NCI-H748 (cell line): ENCODE measurements at regions not wholly inside any gene's neighbourhood (a gene's known extent, or its start where the extent isn't known, plus 50 kb on each side); places are given as distances from the start of the nearest gene placed in this dataset.

Experiments
- DNase-seq: peaks from one replicate; lab custom pipeline; 2025; ENCODE audit not compliant: unreplicated experiment; lab: John Stamatoyannopoulos, UW

DNA sequence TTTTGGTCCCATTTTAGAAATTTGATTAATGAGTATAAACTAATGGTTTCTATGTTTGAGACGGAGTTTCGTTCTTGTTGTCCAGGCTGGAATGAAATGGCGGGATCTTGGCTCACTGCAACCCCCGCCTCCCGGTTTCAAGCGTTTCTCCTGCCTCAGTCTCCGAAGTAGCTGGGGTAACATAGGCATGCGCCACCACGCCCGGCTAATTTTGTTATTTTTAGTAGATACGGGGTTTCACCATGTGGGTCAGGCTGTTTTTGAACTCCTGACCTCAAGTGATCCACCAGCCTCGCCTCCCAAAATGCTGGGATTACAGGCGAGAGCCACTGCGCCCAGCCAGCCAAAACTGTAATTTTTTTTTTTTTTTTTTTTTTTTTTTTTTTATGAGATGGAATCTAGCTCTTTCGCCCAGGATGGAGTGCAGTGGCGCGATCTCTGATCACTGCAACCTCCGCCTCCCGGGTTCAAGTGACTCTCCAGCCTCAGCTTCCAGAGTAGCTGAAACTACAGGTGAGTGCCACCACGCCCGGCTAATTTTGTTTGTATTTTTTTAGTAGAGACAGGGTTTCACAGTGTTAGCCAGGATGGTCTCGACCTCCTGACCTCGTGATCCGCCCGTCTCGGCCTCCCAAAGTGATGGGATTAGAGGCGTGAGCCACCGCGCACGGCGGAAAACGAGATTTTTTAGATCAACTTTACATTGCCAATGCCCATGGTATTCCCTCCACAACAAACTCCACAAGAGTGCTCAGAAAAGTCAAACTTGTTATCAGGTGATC, 127.8 kb downstream of the HFE start:
- DNase-seq = peak; percentile 60

DNA sequence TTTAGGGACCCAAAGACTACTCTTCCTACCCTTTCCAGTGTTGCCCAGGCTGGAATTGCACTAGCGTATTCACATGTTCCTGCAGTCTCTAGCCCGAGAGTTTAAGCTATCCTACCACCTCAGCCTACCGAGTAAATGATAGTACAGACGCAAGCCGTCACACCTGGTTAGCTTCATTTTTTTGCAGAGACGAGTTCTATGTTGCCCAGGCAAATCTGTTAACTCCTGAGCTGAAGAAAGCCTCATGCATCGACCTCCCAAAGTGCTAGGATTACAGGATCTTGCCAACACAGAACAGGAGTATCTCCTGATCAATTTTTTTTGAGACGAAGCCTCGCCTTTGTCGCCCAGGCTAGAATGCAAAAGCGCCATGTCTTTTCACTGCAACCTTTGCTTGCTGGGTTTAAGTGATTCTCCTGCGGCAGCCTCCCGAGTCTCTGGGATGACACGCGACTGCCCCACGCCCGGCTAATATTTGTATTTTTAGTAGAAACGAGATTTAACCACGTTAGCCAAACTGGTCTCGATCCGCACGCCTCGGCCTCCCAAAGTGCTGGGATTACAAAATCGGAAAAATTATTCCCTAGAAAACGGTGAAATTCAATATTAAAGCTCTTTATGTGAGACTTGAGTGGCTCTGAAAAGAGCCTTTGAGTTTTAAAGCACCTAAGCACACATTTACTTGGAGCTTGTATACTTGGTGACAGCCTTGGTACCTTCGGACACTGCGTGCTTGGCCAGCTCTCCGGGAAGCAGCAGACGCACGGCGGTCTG, 128.5 kb downstream of the HFE start:
- DNase-seq = peak; percentile 76

DNA sequence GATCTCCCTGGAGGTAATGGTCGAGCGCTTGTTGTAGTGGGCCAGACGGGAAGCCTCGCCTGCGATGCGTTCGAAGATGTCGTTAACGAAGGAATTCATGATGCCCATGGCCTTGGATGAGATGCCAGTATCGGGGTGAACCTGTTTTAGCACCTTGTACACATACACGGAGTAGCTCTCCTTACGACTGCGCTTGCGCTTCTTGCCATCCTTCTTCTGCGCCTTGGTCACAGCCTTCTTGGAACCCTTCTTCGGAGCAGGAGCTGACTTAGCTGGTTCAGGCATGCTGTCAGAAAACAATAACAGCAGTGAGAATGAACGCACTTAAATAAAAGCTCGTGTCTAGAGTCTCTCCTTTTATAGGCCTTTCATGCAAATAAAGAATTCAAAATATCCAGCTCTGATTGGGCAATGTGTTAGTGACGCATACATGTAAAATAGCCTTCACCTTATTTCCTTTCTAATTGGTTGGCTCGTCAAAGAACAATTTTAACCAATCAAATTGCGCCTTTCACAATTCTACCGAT, 129.2 kb downstream of the HFE start:
- DNase-seq = peak; percentile 99

DNA sequence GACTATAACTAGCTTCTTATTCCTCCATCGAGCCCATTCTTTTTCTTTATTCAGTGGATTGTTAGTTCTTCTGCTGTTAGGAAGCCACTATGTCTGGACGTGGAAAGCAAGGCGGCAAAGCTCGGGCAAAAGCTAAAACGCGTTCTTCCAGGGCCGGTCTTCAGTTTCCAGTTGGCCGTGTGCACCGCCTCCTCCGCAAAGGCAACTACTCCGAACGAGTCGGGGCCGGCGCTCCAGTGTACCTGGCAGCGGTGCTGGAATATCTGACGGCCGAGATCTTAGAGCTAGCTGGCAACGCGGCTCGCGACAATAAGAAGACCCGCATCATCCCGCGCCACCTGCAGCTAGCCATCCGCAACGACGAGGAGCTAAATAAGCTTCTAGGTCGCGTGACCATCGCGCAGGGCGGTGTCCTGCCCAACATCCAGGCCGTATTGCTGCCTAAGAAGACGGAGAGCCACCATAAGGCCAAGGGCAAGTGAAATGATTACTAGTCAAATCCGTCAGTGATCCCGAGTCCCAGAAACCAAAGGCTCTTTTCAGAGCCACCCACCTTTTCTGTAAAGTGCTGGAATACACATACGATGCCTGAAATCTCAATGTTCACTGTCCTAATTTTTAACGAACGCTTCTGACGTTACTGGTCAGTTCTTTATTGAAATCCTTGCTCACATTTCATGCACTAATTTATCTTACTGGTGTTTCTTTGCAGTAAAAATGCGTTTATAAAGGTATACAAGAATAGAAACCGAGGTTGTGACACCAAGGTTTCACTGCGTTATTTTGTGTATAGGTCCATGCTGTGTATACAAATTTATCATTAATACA, 129.9 kb downstream of the HFE start:
- peak; percentile 98 for DNase-seq

DNA sequence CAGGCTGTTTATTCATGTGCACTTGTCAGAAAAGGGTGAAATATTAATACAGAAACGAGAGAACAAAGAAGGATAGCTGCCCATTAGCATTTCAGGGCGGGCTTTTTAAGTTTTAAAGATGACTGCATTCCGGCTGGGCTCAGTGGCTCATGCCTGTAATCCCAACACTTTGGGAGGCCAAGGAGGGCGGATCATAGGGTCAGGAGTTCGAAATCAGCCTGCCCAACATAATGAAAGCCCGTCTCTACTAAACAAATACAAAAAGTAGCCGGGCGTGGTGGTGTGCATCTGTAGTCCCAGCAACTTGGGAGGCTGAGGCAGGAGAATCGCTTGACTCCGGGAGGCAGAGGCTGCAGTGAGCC, 130.5 kb downstream of the HFE start:
- peak; percentile 66 for DNase-seq

DNA sequence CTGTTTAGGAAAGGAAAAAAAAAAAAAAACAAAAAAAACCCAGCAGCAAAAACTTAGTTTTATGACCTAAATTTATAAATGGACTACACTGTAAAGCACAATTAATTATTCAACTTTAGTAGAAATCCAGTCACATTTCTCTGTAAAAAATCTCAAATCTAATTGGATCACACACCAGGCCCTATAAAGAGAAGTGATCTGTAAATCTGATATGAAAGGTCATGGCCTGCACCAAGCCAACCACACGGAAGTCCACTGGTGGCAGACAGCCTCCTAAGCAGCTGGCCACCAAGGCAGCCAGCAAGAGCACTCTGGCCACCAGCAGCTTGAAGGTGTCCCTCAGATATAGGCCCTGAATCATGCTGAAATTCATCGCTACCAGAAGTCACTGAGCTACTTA, 131.6 kb downstream of the HFE start:
- DNase-seq = no peak

DNA sequence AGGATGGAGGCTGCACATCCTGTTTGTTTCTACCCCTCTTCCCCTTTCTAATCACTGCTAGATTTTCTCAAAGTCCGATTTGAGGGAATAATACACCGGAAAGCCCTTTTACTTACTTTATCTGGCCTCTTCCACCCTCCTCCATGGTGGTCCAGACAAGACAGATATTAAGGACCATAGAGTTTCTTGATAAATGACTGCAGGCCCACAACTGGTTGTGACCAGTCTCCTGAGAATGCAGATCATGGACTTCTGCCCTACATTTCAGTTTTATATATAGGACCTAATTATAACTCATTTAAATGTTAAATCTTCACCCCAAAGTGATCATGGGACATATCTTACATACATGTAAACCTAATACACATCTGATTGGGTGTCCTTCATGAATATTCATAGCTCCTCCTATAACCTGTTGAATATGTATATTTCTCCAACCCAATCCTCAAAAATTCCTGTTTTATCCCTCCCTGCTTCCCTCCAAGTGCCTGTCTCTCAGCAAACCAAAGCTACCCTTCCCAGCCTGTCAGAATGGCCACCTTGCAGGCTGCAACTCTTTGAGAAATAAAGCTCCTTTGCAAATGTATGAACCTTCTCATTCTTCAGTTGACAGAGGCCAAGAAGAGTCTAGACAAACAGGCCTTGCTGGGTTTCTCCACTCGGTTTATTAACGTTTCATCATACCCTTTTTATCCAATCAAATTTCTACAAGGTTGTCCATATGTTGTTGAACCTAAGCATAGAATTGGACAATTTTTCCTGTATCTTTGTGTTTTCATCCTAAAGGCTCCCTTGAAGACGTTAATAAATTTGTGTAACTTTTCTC, 133.1 kb downstream of the HFE start:
- no peak for DNase-seq

DNA sequence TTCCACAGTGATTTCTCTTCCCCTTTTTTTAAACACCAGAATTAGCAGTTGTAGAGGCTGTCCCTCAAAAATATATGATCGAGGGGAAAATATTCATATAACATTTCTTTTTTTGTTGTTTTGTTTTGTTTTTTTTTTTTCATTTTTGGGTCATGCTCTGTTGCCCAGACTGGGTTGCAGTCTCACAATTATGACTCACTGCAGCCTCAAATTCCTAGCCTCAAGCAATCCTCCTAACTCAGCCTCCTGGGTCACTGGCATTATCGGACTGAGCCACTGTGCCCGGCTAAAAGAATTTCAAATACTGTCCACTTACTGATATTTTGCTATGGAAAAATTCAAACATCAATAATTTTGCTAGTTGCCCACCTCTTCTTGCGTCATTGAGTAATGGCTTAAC, 134.0 kb downstream of the HFE start:
- no peak for DNase-seq

DNA sequence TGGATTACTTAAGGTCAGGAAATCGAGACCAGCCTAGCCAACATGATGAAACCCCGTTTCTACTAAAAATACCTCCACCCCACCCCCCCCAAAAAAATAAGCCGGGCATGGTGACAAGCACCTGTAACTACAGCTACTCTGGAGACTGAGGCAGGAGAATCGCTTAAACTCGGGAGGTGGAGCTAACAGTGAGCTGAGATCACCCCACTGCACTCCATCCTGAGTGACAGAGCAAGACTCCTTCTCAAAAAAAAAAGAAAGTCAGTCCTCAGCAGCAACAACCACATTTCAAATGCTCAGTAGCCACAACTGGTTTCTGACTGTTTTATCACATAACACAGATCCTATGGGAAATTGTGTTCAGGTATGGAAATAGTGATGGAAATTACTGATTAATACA, 135.3 kb downstream of the HFE start:
- peak; percentile 36 for DNase-seq

DNA sequence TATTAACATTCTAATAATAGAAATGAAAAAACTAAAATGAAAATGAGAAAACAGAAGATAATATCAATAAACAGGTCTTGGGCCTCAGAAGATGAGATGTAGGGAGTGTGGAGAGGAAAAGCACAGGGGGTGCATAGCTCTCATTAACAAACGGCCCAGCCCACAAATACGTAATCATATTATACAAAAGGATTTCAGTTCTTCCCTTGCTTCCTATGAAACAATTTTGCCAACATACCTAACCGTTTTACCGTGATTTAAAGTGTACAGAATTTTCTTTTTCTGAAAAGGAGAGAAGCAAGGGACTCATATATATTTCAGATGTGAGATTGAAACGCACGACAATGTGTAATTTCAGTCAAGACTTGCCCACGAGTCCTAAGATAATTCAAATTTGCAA, 136.0 kb downstream of the HFE start:
- peak; percentile 83 for DNase-seq

DNA sequence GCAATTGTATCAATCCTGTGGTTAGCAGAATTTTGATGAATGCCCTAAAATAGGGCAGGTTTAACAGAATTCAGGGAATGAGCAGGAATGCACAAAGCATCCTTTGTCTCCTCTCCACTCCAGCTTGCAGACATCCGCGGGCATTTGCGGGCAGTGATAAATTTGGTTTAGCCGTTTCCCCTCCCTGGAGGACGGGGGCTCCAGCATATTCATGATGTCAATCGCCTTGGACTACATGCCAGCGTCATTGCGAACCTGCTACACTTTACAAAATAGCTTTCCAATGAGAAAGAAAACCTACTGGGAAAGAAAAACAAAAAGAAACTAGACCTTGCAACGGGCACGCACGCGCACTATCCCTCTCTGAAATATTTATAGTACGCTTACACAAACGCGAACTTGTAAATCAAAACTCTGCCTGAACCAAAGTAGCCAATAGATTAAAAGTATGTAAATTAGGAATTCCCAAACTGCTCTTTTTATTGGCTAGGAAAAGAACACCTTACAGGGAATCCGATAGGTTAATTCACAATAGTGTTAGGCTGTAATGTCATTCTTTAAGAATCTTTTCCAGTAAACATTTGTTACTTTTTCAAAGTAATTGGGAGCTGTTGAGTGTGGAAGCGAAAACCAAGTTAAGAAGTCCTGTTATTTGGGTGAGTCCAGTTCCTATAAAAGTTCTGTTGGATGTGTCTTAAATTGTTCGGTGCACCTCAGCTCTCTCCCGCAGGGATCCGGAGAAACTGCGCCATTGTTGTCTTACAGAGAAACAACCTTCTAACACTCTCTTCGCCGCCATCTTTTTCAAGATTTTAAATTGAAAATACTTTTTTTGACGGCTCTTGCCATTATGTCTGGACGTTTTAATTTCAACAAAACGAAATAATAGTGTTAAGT, 136.7 kb downstream of the HFE start:
- peak; percentile 98 for DNase-seq

DNA sequence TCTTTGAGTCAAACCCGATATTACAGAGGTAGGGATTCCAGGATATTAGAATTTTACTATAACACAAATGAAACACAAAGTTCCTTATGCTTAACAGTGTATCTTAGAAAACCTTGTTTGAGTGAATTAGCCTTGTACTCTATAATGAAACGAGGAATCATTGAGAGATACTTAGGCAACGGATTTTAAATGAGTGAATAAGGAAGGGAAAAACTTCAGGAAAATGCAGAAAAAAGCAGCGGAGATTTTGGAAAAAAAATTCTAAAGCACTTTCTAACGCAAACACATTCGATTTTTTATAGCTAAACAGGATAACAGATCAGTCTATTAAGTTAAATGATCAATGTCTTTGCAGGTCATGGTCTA, 137.3 kb downstream of the HFE start:
- DNase-seq = no peak

DNA sequence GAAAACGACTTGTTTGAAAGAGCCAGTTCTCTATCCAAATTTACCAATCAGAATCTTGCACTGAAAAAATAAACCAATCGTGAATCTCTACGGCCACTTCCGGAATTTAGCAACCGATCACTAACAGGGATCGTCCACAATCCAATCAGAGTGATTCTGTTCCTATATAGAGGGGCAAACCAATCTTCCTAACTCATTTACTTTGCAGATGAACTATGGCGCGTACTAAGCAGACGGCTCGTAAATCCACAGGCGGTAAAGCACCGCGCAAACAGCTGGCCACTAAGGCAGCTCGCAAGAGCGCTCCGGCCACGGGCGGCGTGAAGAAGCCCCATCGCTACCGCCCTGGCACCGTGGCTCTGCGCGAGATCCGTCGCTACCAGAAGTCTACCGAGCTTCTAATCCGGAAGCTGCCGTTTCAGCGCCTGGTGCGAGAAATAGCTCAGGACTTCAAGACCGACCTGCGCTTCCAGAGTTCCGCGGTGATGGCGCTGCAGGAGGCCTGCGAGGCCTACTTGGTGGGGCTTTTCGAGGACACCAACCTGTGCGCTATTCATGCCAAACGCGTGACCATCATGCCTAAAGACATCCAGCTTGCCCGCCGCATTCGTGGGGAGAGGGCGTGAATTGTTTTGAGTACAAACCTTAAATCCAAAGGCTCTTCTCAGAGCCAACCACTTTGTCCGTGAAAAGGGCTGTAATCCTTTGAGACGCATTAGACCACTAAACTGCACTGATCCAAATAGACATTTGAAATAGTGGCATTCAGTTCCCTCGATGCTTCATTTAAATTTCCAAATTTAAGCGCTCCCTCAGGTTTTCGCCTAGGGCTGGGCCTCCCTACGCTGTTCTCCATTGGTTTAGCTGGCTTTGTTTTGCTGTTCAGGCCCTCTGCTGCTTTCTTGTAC, 138.0 kb downstream of the HFE start:
- peak; percentile 99 for DNase-seq

DNA sequence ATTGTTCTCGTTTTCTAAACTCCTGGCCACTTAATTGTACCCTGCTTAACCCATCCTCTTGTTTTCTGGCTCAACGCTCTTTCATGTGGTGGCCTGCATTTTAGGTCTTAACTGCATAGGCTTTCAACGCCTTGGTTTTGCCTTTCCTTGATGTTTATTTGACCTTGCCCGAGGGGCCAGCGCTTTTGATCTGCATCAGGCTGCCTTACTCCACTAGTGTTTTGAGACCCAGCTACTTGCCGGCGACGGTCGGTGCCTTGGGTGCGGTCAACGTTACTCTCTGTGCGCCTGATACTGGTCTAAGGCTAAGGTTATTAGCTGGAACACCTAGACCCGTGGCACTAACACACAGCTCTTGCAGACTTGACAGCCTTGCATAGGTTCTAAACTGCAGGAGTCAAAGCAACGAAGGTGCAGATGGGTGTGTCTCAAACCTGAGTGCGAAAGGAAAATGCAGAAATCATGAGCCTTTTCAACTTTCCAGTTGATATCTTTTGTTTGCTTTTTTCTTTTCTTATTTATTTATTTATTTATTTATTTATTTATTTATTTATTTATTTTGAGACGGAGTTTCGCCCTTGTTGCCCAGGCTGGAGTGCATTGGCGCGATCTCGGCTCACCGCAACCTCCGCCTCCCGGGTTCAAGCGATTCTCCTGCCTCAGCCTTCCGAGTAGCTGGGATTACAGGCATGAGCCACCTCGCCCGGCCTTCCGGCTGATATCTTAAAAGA, 138.8 kb downstream of the HFE start:
- DNase-seq = peak; percentile 80

DNA sequence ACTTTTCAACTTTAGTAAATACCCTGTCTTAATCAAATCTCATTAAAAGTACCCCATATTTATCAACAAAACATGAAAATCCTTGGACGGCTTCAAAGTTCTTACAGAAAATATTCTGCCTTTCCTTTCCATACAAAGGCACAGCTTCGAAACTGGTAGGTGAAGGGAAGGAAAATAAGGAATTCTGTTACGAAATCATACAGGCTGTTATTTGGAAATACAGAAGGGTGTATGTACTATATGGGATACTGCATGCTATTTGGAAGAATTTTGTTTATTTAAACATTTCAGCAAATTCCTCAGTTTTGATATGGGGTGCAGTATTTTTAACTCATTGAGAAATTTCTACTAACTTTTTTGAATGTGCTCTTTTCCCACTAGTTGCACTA, 138.4 kb upstream of the BTN3A2 start:
- DNase-seq = no peak

DNA sequence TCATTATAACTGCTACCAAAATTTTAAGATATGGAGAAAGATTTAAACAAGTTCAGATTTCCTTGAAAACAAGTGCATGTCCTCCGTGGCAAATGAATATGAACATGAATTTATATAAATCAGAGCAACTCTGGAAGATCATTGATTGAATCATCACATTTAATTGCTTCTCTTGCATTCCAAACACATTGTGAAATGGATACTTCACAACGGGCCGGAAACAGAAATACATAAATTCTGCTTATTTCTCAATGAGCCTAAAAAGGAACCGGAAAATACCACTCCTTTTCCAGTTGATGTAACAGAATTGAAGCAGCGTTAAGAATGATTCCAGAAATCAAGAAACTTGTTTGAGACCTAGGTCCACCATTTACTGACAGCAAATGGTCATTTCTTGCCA, 134.6 kb upstream of the BTN3A2 start:
- no peak for DNase-seq

DNA sequence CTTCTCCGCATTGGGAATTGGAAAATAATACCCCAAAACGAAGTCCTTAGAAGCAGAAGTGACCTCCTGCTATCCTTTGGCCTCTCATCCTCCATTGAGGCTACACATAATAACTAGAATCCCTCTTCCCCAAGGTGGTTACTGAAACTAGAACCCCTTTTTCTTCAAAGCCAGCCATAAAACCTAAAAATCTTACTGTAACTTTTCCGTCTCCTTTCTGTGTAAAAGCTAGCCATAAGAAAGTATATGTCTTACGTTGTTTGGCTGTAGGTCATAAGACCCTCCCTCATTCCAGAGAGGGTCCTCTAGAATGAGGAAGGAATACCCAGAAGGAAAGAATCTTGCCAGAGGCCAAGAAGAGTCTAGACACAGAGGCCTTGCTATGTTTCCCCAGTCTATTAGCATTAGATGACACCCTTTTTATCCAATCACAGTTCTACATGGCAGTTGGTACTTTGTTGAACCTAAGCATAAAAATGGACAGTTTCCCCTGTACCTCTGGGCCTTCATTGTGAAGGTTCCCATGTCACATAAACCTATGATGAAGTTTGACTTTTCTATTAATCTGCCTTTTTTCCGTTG, 133.9 kb upstream of the BTN3A2 start:
- peak; percentile 35 for DNase-seq
